HG03342 (cell line): ENCODE measurements at regions not wholly inside any gene's neighbourhood (a gene's known extent, or its start where the extent isn't known, plus 50 kb on each side); places are given as distances from the start of the nearest gene placed in this dataset.

Experiments used
- ATAC-seq: cut with Tn5 transposase; IDR thresholded peaks from one replicate; pipeline ENCODE4 v1.9.1; 2021; ENCODE audit warnings: mild to moderate bottlenecking, moderate library complexity; ENCODE audit not compliant: unreplicated experiment

DNA sequence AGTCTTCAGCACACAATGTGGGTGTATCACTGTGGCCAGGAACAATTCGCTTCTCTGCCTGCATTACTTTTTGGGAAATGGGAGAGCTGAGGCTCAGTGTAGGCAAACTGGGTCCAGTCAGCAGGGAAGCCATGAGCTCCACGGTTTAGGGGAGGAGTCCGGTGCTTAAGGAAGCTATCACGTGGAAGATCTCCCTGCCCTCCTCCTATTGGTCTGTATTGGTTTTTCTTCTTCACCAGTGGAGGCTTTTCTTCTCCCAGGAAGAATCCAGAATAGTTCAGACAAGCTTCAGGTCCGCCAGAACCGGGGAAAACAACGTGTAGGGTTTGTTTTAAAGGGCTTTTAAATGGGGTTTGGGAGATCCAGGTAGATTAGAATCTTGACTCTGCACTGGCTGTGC, 156.2 kb upstream of the CAMK1G start:
- ATAC-seq, result no peak

DNA sequence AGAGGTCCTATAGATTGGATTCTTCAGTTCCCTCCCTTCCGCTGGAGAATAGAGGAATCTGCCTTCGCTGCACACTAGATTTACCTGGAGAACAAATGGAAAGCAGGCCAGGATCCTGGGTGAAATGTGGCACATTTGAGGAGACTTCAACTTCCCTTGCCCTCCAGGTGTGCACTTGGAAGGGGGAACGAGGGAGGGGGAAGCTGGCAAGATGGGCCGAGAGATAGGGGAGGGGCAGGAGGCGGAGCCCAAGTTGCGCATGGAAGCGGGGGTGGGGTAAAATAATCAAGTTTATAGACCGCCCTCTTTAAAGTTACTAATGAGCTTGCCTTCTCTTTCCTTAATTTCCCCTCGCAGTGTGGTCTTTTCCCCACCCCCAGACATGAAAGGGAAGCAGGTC, 155.7 kb upstream of the CAMK1G start:
- no peak for ATAC-seq

DNA sequence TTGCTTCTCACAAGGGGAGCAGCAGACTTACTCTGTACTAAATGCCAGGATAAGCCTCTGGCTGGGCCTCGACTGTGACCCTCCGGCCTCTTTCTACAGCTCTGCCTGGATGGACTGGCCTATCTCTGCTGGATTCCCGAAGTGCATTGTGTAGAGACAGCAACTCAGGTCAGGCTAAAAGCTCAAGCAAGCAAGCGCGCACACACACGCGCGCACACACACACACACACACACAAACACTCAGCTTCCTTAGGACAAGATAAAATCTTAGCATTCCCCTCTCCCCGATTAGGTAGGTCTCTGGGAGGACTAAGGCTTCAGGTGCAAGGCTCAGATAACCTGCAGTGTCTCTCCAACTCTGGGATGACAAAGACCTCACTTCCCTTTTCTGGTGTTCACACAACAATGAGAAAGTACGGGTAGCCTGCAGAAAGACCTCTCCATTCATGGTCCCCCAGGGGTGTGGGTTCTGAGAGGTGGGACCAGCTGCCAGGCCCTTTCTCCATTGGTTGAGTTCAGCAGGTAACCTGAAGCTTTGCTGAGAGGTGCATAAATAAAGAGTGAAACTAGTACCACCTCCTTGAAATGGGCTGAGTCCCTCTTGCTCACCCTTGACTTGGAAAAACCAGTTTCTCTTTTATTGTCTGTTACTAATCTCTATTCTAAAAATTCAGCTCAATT, 155.1 kb upstream of the CAMK1G start:
- ATAC-seq, result no peak

DNA sequence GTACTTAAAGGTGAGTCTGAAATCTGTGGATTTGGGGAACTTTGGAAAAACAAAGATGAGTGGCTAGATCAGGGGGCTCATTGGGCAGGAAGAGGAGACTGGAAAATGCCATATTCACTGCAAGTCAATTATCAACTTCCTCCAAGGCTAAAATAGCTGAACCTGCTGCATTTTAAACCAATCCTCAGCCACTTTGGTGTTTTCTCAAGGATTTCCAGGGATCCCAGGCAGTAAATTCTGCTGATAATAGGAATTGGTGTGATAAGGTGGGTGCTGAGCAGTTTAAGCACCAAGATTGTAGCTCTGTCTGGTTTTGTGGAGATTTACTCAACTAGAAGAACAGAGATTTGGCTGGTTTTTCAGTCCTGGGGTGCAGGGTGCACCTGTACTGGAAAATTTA, 153.9 kb upstream of the CAMK1G start:
- ATAC-seq, result no peak

DNA sequence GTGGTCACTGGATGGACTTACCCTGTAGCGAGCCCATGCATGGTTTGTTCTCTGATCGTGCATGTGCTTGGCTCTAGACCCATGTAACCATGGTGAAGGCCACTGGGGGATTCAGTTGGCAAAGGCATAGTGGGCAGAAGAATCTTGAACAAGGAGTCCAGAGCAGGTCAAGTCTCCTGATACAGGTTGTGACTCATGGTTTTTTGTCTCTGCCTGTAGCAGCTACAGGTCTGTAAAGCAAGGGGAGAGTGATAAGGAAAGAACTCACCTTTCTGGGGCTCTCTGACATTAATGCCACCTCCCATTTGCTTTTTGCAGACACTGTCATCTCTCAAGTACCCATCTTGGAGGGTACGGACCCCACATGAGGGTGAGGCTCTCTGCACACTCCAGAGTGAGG, 153.4 kb upstream of the CAMK1G start:
- no peak for ATAC-seq

DNA sequence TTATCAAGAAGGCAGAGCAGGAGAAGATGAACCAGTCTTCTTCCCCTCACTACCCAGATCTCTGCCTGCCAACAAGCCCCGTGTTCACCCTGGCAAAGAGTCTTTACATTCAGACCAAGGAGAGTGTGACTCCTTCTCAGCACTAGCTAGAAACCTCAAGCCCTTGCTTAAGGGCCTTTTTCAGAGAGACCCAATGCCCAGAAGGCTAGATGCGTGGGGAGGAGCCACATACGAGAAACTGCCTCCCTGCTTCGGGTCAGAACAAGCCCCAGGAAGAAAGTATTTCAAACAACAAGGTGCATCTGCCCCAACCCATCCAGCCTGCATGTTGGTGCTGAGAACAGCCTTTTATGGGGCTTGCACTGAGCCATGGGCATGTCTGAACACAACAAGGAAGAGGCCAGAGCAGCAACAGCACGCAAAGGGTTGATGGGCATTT, 152.7 kb upstream of the CAMK1G start:
- no peak for ATAC-seq

DNA sequence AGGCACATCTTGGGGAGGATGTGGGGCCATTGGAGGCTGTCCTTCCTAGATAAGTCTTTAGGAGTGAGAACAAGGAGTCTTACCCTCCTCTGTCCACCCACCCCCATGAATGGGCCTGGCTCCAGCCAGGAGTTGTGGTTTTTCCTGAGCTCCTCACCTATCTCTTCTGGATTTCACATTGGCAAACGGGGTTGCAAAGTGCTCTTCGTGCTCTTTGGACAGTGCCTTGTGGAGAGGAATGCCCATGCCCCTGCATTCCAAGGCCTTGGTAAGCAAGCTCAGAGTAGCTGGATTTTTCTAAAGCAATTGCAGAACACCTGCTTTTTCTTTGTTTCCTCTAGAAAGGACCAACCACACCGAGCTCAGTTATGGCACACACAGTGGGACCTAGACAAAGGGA, 152.1 kb upstream of the CAMK1G start:
- no peak for ATAC-seq

DNA sequence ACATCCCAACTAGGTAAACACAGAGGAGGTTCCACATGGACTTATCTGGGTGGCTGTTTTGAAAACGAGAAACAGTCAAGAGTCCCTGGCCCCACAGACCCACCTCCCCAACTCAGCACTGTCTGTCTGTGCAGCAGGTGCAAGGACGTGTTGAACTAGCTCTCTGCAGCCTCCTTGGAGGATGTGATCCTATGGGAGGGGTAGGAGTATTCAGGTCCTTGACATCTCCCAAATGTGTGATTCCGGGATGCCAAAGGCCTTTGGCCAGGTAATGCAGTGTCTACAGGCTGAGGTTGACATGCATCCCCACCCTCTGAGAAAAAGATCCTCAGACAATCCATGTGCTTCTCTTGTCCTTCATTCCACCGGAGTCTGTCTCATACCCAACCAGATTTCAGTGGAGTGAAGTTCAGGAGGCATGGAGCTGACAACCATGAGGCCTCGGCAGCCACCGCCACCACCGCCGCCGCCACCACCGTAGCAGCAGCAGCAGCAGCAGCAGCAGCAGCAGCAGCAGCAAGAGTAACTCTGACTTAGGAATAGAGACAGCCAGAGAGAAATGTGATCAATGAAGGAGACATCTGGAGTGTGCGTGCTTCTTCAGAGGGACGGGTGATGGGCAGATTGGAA, 151.6 kb upstream of the CAMK1G start:
- ATAC-seq, result no peak

DNA sequence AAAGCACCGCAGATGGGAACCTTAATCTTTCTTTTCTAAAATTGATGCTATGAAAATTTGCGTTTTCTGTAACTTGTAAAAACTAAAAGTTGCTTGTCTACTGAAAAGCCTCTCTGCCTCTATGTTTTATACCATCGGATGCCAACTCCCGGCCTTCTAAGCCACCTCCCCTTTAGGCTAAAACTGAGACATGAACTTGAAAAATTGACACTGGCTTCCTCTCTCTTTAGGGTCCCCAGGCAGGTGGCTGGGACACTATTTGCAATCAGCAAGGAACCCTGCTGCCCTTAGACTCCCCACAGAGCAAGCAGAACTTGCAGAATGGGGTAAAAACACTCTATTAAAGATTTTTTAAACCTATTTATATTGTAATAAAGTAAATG, 151.1 kb upstream of the CAMK1G start:
- no peak for ATAC-seq

DNA sequence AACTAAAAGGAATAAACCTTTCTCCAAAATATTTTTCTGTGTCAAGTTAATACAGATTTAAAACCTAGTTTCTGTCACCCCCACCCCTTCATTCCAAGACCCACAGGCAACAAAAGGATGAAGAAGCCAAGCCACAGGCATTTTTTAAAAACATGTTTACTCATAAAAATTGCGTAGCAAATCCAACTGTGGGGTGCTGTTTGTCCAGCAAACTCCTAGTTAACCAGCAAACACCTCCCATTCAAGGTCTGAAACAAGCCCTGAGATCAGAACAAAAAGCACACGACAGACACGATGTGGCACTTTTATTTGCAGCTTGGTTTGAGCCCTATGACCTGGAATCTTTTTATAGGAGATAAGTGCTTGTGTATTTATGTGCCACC, 149.9 kb upstream of the CAMK1G start:
- no peak for ATAC-seq

DNA sequence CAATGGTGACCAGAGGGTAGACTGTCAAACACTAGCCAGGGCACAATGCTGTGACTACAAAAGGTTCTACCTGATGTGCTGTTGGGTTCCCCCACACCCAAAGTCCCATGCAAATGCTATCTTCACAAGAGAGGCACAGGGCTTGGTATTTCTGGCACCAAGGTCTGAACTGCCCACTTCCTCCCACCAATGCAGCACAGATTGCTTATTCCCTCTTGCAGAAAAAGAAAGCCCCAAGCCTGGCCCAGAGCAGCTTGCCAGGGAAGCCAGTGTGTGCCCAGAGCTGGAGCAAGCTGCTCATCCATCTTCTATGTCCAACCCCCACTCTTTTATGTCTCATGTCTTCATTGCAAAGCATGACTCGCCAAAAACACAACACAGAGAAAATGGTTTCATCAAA, 149.4 kb upstream of the CAMK1G start:
- ATAC-seq, result no peak

DNA sequence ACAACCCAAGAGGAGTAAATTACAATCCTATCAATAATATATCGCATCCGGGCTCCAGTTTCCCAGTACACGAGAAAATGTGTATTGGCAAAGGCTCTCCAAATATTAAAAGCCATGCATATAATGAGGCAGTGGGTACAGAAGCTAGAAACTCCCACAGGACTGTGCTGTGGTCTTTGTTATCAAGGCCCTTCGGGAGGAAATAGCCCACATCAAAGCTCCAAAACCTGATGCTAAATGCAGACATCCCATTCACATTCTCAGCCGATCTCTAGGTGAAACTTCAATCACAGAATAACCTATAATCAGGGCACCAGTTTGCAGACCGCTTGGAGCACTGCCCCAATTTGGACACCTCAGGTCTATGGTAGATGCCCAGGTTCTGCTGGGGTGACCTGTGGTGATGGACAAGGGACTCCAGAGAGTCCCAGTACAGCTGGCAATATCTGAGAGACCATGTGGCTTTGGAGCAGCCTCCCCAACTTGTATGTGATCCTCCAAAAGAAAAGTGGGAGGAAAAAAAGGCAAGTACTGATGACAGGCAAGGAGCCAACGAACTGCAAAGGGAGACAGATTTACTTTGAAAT, 148.8 kb upstream of the CAMK1G start:
- ATAC-seq, result no peak

DNA sequence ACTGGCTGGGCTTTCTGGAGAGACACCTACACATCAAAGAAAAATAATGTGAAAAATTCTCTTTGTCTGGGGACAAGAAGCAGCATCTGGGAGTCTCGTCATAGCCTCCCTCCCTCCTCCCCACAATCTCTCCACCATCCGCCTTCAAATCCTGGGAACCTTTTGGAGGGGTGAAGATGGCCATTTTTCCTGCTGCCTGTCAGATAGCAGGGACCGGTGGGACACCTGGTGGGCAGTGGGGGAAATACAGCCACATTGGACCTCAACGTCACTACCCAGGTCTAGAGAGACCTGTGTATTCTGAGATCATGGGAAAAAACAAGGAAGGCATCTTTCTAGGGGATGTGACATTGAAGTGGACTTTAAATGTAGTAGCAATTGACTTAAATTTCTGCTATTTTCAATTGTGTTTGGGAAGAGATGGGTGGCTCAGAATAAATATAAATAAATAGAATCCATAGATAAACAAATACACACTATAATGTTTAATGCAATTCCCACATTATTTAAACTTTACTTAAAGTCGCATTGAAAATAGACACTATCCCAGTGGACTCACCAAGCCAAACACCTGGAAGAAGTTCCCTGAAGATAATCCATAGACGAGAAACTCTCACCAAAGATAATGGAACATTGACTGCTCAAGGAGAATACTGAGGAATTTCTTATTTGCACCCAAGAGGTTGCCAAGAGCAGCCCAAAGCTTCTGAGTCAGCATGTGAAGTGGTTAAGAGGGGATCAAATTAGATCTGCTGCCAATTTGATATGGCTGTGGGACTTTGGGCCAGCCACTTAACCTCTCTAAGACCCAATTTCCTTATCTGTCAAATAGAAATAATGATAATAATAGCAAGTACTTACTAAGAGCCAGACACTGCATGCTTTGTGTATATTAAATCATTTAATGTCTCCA, 147.6 kb upstream of the CAMK1G start:
- peak; percentile 88 for ATAC-seq

DNA sequence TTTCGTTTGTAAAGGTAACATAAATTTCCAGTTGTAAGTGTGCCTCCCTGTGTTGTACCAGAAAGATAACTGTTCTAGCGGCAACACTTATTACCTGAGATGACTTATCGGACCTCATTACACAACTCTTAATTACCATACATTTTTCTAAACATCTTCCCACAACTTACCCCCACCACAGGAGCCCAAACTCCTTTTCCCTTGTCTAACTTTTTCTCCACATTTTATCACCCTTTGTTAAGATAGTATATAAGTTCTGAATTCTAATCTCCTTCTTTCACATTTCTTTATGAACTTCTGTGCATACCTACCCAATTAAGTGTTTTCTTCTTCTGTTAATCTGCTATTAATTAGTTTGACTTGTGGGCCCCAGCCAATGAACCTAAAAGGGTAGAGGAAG, 143.7 kb upstream of the CAMK1G start:
- no peak for ATAC-seq

DNA sequence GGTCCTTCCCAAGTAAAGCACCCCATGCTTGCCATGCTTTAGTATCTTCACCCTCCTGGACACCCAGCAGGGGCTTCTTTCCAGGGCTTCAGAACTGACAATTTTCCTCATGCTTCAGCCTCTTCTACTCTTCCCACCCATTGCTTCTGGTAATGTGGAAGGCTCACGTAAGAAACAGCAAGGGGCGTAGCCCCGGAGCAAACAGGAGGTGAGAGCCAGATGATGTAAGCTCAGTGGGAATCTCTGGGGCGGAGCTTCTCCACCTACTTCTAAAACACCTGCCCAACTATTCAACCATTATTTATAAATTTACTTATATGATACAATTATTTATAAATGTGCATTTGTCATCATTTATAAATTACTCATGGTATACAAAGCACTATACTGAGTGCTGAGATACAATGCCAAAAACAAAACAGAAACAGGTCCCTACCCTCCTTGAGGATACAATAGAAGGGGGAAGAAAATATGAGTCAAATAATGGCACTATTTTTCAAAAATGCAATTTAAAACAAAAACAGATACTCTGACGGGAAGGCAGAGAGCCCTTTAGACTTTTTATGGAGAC, 140.1 kb upstream of the CAMK1G start:
- no peak for ATAC-seq

DNA sequence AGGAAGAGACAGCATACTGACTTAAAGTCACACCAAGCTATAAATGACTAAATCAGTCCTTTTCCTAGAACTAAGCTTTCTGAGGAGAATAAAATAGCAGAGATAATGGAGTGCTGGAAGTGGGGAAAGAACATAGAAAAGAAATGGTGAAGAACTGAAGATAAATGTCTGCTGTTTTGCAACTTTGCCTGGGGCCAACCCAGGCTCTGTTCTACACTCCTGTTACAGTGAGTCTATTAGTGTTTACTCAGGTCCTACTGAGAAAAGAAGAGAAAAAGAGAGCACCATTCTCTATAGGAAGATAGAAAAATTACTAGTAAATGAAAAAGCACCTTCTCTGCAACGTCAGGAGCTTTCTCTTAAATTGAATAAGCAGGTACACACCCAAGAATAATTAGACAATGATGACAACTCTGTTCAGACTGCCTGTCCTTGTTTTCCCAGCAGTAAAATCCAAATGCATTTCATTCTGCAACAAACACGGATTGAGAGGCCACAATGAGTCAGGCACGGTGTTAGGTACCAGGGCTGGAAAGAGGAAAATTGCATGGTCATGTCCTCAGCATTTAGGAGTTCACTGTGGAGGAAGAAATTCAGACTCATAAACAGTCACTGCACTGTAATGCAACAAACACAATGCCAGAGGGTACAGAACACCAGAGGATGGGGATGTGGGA, 139.4 kb upstream of the CAMK1G start:
- no peak for ATAC-seq

DNA sequence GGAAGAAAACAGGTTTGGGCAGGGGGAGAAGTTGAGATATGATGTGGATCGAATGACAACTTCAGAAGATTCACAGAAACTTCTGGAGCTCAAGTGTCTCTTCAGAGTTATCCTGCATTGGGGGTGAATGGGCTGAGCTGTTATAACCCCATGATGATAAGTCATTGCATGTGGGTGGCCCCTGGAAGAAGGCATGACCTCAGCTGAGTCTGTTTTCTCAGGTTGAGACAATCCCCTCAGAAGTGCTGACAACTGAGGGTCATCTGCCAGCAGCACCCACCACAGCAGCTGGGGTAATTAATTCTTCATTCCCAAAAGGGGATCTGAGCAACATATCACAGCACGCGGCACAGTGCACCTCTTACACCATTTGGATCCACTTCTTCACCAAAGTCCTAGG, 138.6 kb upstream of the CAMK1G start:
- no peak for ATAC-seq

DNA sequence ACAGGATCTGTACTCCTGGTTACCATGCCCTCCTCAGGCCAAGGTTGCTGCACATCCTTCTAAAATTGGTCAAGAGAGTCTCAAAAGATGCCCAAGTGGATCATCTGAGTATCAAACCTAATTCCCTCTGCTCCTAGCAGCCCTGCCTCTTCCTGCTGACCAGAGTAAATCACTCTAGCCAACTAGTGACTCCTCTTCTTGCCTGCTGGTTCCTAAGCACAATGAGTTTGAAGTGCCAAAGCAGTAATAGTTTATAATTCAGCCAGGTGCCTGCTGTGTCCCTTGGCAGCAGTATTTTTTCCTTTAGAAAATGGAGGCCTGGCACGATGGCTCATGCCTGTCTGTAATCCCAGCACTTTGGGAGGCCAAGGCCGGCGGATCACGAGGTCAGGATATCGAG, 137.9 kb upstream of the CAMK1G start:
- no peak for ATAC-seq

DNA sequence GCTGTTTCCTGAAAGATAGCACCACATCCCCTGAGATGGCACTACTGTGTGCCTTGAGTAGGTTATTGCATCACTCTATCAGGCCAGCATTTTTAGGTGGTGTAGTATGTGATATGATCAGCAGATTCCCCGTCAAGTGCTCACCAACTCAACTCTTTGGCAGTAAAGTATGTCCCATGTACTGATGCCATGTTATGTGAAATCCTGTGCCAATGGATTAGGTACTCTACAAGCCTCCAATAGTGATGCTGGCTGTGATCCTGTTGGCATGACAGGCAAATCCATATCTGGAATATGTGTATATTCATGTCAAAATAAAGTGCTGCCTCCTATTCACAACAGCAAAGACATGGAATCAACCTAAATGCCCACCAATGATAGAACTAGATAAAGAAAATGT, 137.2 kb upstream of the CAMK1G start:
- no peak for ATAC-seq

DNA sequence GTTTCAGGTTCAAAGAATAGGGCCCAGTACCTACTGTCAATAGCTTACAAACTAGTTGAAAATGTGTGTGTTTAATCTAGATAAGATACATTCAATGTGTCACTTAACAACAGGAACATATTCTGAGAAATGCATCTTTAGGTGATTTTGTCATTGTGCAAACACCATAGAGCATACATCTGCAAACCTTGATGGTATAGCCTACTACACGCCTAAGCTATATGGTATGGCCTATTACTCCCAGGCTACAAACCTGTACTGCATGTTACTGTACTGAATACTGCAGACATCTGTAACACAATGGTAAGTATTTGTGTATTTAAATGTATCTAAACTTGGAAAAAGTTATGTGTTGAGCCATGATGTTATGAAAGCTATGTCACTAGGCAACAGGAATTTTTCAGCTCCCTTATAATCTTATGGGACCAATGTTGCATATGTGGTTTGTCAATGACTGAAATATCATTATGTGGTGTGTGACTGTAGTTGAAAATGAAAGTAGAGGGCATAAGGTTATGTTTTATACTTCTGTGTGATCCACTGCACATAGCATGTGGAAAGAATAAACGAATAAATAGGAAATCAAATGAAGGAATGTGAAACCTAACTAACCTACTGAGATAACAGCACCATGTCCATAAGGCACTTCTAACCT, 129.0 kb upstream of the CAMK1G start:
- no peak for ATAC-seq
